ENCODE measurements at regions not wholly inside any gene's neighbourhood (a gene's known extent, or its start where the extent isn't known, plus 50 kb on each side); places are given as distances from the start of the nearest gene placed in this dataset.
"Not testable (repeated sequence)": the region's sequence is repeated elsewhere in the genome, so short reads cannot be mapped to it uniquely, and the experiment has no call there.

GRCh38 chr4:127355743-127356142 is 277.0 kb upstream of the INTU start:
- H3K27me3 ChIP-seq (replicated peaks in 2 of 5; ENCODE audit: control insufficient read depth in 4 of 5, insufficient read depth in 5 of 5, low read length in 4 of 5), result no peaks in the 10 kb centered on the region
- 80% methylated on average over 1 of the region's 2 CpGs for WGBS (ENCODE audit: insufficient coverage)
- ChIA-PET POLR2A (no interaction called here), CTCF (no interaction called here)
- H3K4me3 ChIP-seq (ENCODE audit: control insufficient read depth in 1 of 7, extremely low read depth in 1 of 7, insufficient read depth in 4 of 7, low read depth in 2 of 7, low read length in 6 of 7), result no peak overlapping the region
- H3K4me1 ChIP-seq (ENCODE audit: control extremely low read depth in 1 of 4, control insufficient read depth in 4 of 4, insufficient read depth in 4 of 4, low read length in 3 of 4), result no peaks in the 10 kb centered on the region
- H3K36me3 ChIP-seq (ENCODE audit: control insufficient read depth in 4 of 4, insufficient read depth in 4 of 4, low read length in 3 of 4), result no peaks in the 10 kb centered on the region
- no peak overlapping the region for H3K27ac ChIP-seq (ENCODE audit: insufficient read depth in 1 of 2, low read depth in 1 of 2, low read length in 2 of 2, poor library complexity in 1 of 2, severe bottlenecking in 2 of 2)
- no peak for DNase-seq
- no peaks in the 10 kb centered on the region for H3K9me3 ChIP-seq (ENCODE audit: control extremely low read depth in 1 of 5, control insufficient read depth in 4 of 5, insufficient read depth in 2 of 5, low read depth in 1 of 5, low read length in 4 of 5)

- Histone ChIP-seq H3K4me3 (ENCODE audit: control insufficient read depth in 1 of 7, extremely low read depth in 1 of 7, insufficient read depth in 4 of 7, low read depth in 2 of 7, low read length in 6 of 7) (no peak overlapping the region), H3K9me3 (ENCODE audit: control extremely low read depth in 1 of 5, control insufficient read depth in 4 of 5, insufficient read depth in 2 of 5, low read depth in 1 of 5, low read length in 4 of 5) (no peaks in the 10 kb centered on the region), H3K4me1 (ENCODE audit: control extremely low read depth in 1 of 4, control insufficient read depth in 4 of 4, insufficient read depth in 4 of 4, low read length in 3 of 4) (no peaks in the 10 kb centered on the region), H3K27me3 (replicated peaks in 2 of 5; ENCODE audit: control insufficient read depth in 4 of 5, insufficient read depth in 5 of 5, low read length in 4 of 5) (no peaks in the 10 kb centered on the region), H3K36me3 (ENCODE audit: control insufficient read depth in 4 of 4, insufficient read depth in 4 of 4, low read length in 3 of 4) (no peaks in the 10 kb centered on the region), H3K27ac (ENCODE audit: insufficient read depth in 1 of 2, low read depth in 1 of 2, low read length in 2 of 2, poor library complexity in 1 of 2, severe bottlenecking in 2 of 2) (no peak overlapping the region)
- ChIA-PET CTCF (no interaction called here), POLR2A (no interaction called here)
- DNase-seq, result no peak
Observed at GRCh38 chr4:127357765-127358164, 275.0 kb upstream of the INTU start.

- Histone ChIP-seq H3K27ac (ENCODE audit: insufficient read depth in 1 of 2, low read depth in 1 of 2, low read length in 2 of 2, poor library complexity in 1 of 2, severe bottlenecking in 2 of 2) (no peak overlapping the region), H3K36me3 (ENCODE audit: control insufficient read depth in 4 of 4, insufficient read depth in 4 of 4, low read length in 3 of 4) (no peaks in the 10 kb centered on the region), H3K9me3 (ENCODE audit: control extremely low read depth in 1 of 5, control insufficient read depth in 4 of 5, insufficient read depth in 2 of 5, low read depth in 1 of 5, low read length in 4 of 5) (no peaks in the 10 kb centered on the region), H3K4me3 (ENCODE audit: control insufficient read depth in 1 of 7, extremely low read depth in 1 of 7, insufficient read depth in 4 of 7, low read depth in 2 of 7, low read length in 6 of 7) (no peak overlapping the region), H3K4me1 (ENCODE audit: control extremely low read depth in 1 of 4, control insufficient read depth in 4 of 4, insufficient read depth in 4 of 4, low read length in 3 of 4) (no peaks in the 10 kb centered on the region), H3K27me3 (replicated peaks in 2 of 5; ENCODE audit: control insufficient read depth in 4 of 5, insufficient read depth in 5 of 5, low read length in 4 of 5) (no peaks in the 10 kb centered on the region)
- DNase-seq, result no peak
- POLR2A ChIA-PET, result no interaction called here
- CTCF ChIA-PET, result no interaction called here
Observed at GRCh38 chr4:127362686-127363085, 270.1 kb upstream of the INTU start.

- 96% methylated on average over 3 of the region's 3 CpGs for WGBS (ENCODE audit: insufficient coverage)
- CTCF ChIA-PET, result no interaction called here
- POLR2A ChIA-PET, result no interaction called here
- Histone ChIP-seq H3K27me3 (replicated peaks in 2 of 5; ENCODE audit: control insufficient read depth in 4 of 5, insufficient read depth in 5 of 5, low read length in 4 of 5) (no peaks in the 10 kb centered on the region), H3K27ac (ENCODE audit: insufficient read depth in 1 of 2, low read depth in 1 of 2, low read length in 2 of 2, poor library complexity in 1 of 2, severe bottlenecking in 2 of 2) (no peak overlapping the region), H3K9me3 (ENCODE audit: control extremely low read depth in 1 of 5, control insufficient read depth in 4 of 5, insufficient read depth in 2 of 5, low read depth in 1 of 5, low read length in 4 of 5) (no peaks in the 10 kb centered on the region), H3K4me3 (ENCODE audit: control insufficient read depth in 1 of 7, extremely low read depth in 1 of 7, insufficient read depth in 4 of 7, low read depth in 2 of 7, low read length in 6 of 7) (no peak overlapping the region), H3K36me3 (ENCODE audit: control insufficient read depth in 4 of 4, insufficient read depth in 4 of 4, low read length in 3 of 4) (no peaks in the 10 kb centered on the region), H3K4me1 (ENCODE audit: control extremely low read depth in 1 of 4, control insufficient read depth in 4 of 4, insufficient read depth in 4 of 4, low read length in 3 of 4) (no peaks in the 10 kb centered on the region)
- no peak for DNase-seq
Observed at GRCh38 chr4:127364397-127364796, 268.4 kb upstream of the INTU start.

GRCh38 chr4:127364911-127365310 is 267.8 kb upstream of the INTU start:
- POLR2A ChIA-PET, result no interaction called here

GRCh38 chr4:127370604-127371003 is 262.2 kb upstream of the INTU start:
- Histone ChIP-seq H3K27ac (ENCODE audit: insufficient read depth in 1 of 2, low read depth in 1 of 2, low read length in 2 of 2, poor library complexity in 1 of 2, severe bottlenecking in 2 of 2) (no peak overlapping the region), H3K4me1 (ENCODE audit: control extremely low read depth in 1 of 4, control insufficient read depth in 4 of 4, insufficient read depth in 4 of 4, low read length in 3 of 4) (no peaks in the 10 kb centered on the region), H3K9me3 (ENCODE audit: control extremely low read depth in 1 of 5, control insufficient read depth in 4 of 5, insufficient read depth in 2 of 5, low read depth in 1 of 5, low read length in 4 of 5) (no peaks in the 10 kb centered on the region), H3K36me3 (ENCODE audit: control insufficient read depth in 4 of 4, insufficient read depth in 4 of 4, low read length in 3 of 4) (no peaks in the 10 kb centered on the region), H3K27me3 (replicated peaks in 2 of 5; ENCODE audit: control insufficient read depth in 4 of 5, insufficient read depth in 5 of 5, low read length in 4 of 5) (no peaks in the 10 kb centered on the region), H3K4me3 (ENCODE audit: control insufficient read depth in 1 of 7, extremely low read depth in 1 of 7, insufficient read depth in 4 of 7, low read depth in 2 of 7, low read length in 6 of 7) (no peak overlapping the region)
- ChIA-PET CTCF (no interaction called here), POLR2A (no interaction called here)
- no peak for DNase-seq
- WGBS (ENCODE audit: insufficient coverage), result 93% methylated on average over 4 of the region's 6 CpGs

More at GRCh38 chr4:127364911-127365310, 267.8 kb upstream of the INTU start:
- no peak for DNase-seq
- H3K4me1 ChIP-seq (ENCODE audit: control extremely low read depth in 1 of 4, control insufficient read depth in 4 of 4, insufficient read depth in 4 of 4, low read length in 3 of 4), result no peaks in the 10 kb centered on the region
- no peak overlapping the region for H3K4me3 ChIP-seq (ENCODE audit: control insufficient read depth in 1 of 7, extremely low read depth in 1 of 7, insufficient read depth in 4 of 7, low read depth in 2 of 7, low read length in 6 of 7)
- no peaks in the 10 kb centered on the region for H3K27me3 ChIP-seq (replicated peaks in 2 of 5; ENCODE audit: control insufficient read depth in 4 of 5, insufficient read depth in 5 of 5, low read length in 4 of 5)
- no peak overlapping the region for H3K27ac ChIP-seq (ENCODE audit: insufficient read depth in 1 of 2, low read depth in 1 of 2, low read length in 2 of 2, poor library complexity in 1 of 2, severe bottlenecking in 2 of 2)
- no peaks in the 10 kb centered on the region for H3K36me3 ChIP-seq (ENCODE audit: control insufficient read depth in 4 of 4, insufficient read depth in 4 of 4, low read length in 3 of 4)
- no peaks in the 10 kb centered on the region for H3K9me3 ChIP-seq (ENCODE audit: control extremely low read depth in 1 of 5, control insufficient read depth in 4 of 5, insufficient read depth in 2 of 5, low read depth in 1 of 5, low read length in 4 of 5)
- CTCF ChIA-PET, result no interaction called here

- Histone ChIP-seq H3K4me3 (ENCODE audit: control insufficient read depth in 1 of 7, extremely low read depth in 1 of 7, insufficient read depth in 4 of 7, low read depth in 2 of 7, low read length in 6 of 7) (no peak overlapping the region), H3K27me3 (replicated peaks in 2 of 5; ENCODE audit: control insufficient read depth in 4 of 5, insufficient read depth in 5 of 5, low read length in 4 of 5) (no peaks in the 10 kb centered on the region), H3K36me3 (ENCODE audit: control insufficient read depth in 4 of 4, insufficient read depth in 4 of 4, low read length in 3 of 4) (no peaks in the 10 kb centered on the region), H3K4me1 (ENCODE audit: control extremely low read depth in 1 of 4, control insufficient read depth in 4 of 4, insufficient read depth in 4 of 4, low read length in 3 of 4) (no peaks in the 10 kb centered on the region), H3K9me3 (ENCODE audit: control extremely low read depth in 1 of 5, control insufficient read depth in 4 of 5, insufficient read depth in 2 of 5, low read depth in 1 of 5, low read length in 4 of 5) (no peaks in the 10 kb centered on the region), H3K27ac (ENCODE audit: insufficient read depth in 1 of 2, low read depth in 1 of 2, low read length in 2 of 2, poor library complexity in 1 of 2, severe bottlenecking in 2 of 2) (no peak overlapping the region)
- no peak for DNase-seq
- POLR2A ChIA-PET, result no interaction called here
- WGBS (ENCODE audit: insufficient coverage), result 98% methylated on average over 5 of the region's 7 CpGs
- CTCF ChIA-PET, result no interaction called here
Observed at GRCh38 chr4:127379499-127379898, 253.3 kb upstream of the INTU start.

GRCh38 chr4:127379948-127380347 is 252.8 kb upstream of the INTU start:
- DNase-seq; H3K27me3 ChIP-seq (replicated peaks in 2 of 5; ENCODE audit: control insufficient read depth in 4 of 5, insufficient read depth in 5 of 5, low read length in 4 of 5); CTCF ChIA-PET; POLR2A ChIA-PET; H3K9me3 ChIP-seq (ENCODE audit: control extremely low read depth in 1 of 5, control insufficient read depth in 4 of 5, insufficient read depth in 2 of 5, low read depth in 1 of 5, low read length in 4 of 5); H3K27ac ChIP-seq (ENCODE audit: insufficient read depth in 1 of 2, low read depth in 1 of 2, low read length in 2 of 2, poor library complexity in 1 of 2, severe bottlenecking in 2 of 2); H3K4me3 ChIP-seq (ENCODE audit: control insufficient read depth in 1 of 7, extremely low read depth in 1 of 7, insufficient read depth in 4 of 7, low read depth in 2 of 7, low read length in 6 of 7); H3K4me1 ChIP-seq (ENCODE audit: control extremely low read depth in 1 of 4, control insufficient read depth in 4 of 4, insufficient read depth in 4 of 4, low read length in 3 of 4); H3K36me3 ChIP-seq (ENCODE audit: control insufficient read depth in 4 of 4, insufficient read depth in 4 of 4, low read length in 3 of 4): not testable (repeated sequence)
- 87% methylated on average over 9 of the region's 18 CpGs for WGBS (ENCODE audit: insufficient coverage)
